C4-2B (cell line): ENCODE measurements at regions not wholly inside any gene's neighbourhood (a gene's known extent, or its start where the extent isn't known, plus 50 kb on each side); places are given as distances from the start of the nearest gene placed in this dataset.

Source experiments
- CTCF ChIP-seq: fragments of 450-650 bp; conservative IDR thresholded peaks from 2 replicates; pipeline ENCODE4 v1.5.1; 2017; ENCODE audit warnings: mild to moderate bottlenecking
- ZFX ChIP-seq: fragments of 450-650 bp; IDR thresholded peaks from 2 replicates; pipeline ENCODE4 v1.6.1; 2017

- TF ChIP-seq CTCF (no peak), ZFX (no peak)
These were observed 179.5 kb upstream of the MAST4 start for GRCh38 chr5:66416698-66417097.
